SK-N-MC (cell line): ENCODE measurements at regions not wholly inside any gene's neighbourhood (a gene's known extent, or its start where the extent isn't known, plus 50 kb on each side); places are given as distances from the start of the nearest gene placed in this dataset.

Experiments
- EZH2 ChIP-seq: fragments of 200-600 bp; sonication (generic); IDR thresholded peaks from one replicate; pipeline ENCODE4 v1.6.1; 2017; ENCODE audit warnings: antibody characterized with exemption
- POLR2AphosphoS5 ChIP-seq: IDR thresholded peaks from 2 replicates; pipeline ENCODE4 v1.6.1; 2012; ENCODE audit warnings: mild to moderate bottlenecking, low read depth, low read length, borderline replicate concordance

- TF ChIP-seq EZH2: no peak
- no peak for TF ChIP-seq POLR2AphosphoS5
Observed at GRCh38 chr6:79762370-79762769, 131.2 kb downstream of the SH3BGRL2 start.
